ENCODE measurements at regions not wholly inside any gene's neighbourhood (a gene's known extent, or its start where the extent isn't known, plus 50 kb on each side); places are given as distances from the start of the nearest gene placed in this dataset.

DNA sequence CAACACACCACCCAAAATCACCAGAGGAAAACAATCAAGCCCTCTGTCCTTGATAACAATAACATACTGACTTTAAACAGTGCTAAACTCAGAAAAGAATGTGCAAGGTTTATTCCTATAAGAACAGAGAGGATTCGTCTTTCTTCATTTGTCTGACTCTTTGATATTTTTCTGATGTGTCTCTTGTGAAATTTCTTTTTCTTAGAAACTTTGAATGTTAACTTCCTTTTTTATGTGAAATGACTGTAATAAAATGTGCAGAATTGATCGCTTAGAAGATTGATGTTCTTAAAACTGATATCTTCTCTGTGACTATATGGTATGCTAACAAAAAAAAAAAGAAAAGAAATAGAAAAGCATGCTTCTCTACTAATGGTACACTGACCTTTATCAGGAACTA lies 947.4 kb upstream of the CITED2 start:
- Histone ChIP-seq H3K9me3 (no peaks in the 10 kb centered on the region), H3K4me1 (no peaks in the 10 kb centered on the region), H3K36me3 (ENCODE audit: control insufficient read depth, insufficient read depth, low read length) (no peaks in the 10 kb centered on the region), H3K27me3 (replicated peaks; ENCODE audit: control insufficient read depth, insufficient read depth, low read length) (no peaks in the 10 kb centered on the region), H3K4me3 (ENCODE audit: low read depth, low read length) (no peak overlapping the region)
- no peaks in the 10 kb centered on the region for H3K27me3 Mint-ChIP-seq (ENCODE audit: insufficient read depth, unreplicated experiment)
- no TSS peak for BruUV-seq (replicated peaks)
- no peak for TF ChIP-seq CTCF (IDR thresholded peaks at IDR 0.05; ENCODE audit: insufficient read depth in 1 of 2, low read depth in 1 of 2, low read length in 1 of 2, severe bottlenecking in 1 of 2, unreplicated experiment in 1 of 2)
- ChIA-PET POLR2A (no interaction called here), CTCF (no interaction called here)
- H3K36me3 Mint-ChIP-seq (ENCODE audit: insufficient read depth, unreplicated experiment), result no peaks in the 10 kb centered on the region
- no peaks in the 10 kb centered on the region for H3K4me1 Mint-ChIP-seq (ENCODE audit: low read depth, unreplicated experiment)
- H3K9me3 Mint-ChIP-seq (ENCODE audit: unreplicated experiment), result peaks cover 12% of the 10 kb centered on the region
- no peak overlapping the region for H3K4me3 Mint-ChIP-seq (ENCODE audit: unreplicated experiment)
- DNase-seq, result no peak
- no peak overlapping the region for H3K27ac Mint-ChIP-seq (ENCODE audit: unreplicated experiment)
- intact Hi-C loops (cut with micrococcal nuclease; ENCODE audit: unreplicated experiment), result no loop called here

GRCh38 chr6:140320081-140321080 lies 945.9 kb upstream of the CITED2 start:
- Mint-ChIP-seq H3K4me1 (ENCODE audit: low read depth, unreplicated experiment) (no peaks in the 10 kb centered on the region), H3K9me3 (ENCODE audit: unreplicated experiment) (no peaks in the 10 kb centered on the region), H3K36me3 (ENCODE audit: insufficient read depth, unreplicated experiment) (no peaks in the 10 kb centered on the region), H3K4me3 (ENCODE audit: unreplicated experiment) (no peak overlapping the region), H3K27ac (ENCODE audit: unreplicated experiment) (no peak overlapping the region), H3K27me3 (ENCODE audit: insufficient read depth, unreplicated experiment) (no peaks in the 10 kb centered on the region)
- Histone ChIP-seq H3K36me3 (ENCODE audit: control insufficient read depth, insufficient read depth, low read length) (no peaks in the 10 kb centered on the region), H3K9me3 (no peaks in the 10 kb centered on the region), H3K4me3 (ENCODE audit: low read depth, low read length) (no peak overlapping the region), H3K27me3 (replicated peaks; ENCODE audit: control insufficient read depth, insufficient read depth, low read length) (no peaks in the 10 kb centered on the region), H3K4me1 (no peaks in the 10 kb centered on the region)
- ChIA-PET CTCF (no interaction called here), POLR2A (no interaction called here)
- TF ChIP-seq CTCF (IDR thresholded peaks at IDR 0.05; ENCODE audit: insufficient read depth in 1 of 2, low read depth in 1 of 2, low read length in 1 of 2, severe bottlenecking in 1 of 2, unreplicated experiment in 1 of 2), result no peak
- BruUV-seq (replicated peaks), result no TSS peak
- no peak for DNase-seq
- intact Hi-C loops (cut with micrococcal nuclease; ENCODE audit: unreplicated experiment), result no loop called here

DNA sequence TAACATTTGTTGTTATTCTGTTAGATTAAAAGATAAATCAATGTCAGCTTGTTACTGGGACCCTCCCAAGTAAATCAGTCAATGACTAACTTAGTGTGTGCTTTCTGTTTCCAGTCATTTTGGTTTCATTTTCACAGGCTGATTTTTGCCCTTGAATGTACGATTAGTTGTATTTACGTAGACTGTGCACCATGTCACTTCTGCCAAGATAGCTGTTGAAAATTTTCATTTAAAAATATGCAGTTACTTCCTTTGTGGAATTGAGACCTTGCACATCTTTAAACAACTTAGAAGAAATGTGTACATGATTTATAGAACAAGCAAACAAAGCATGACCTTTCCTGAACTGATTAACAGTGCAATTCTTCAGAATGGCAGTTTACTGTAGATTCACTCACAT lies 944.8 kb upstream of the CITED2 start:
- Histone ChIP-seq H3K36me3 (ENCODE audit: control insufficient read depth, insufficient read depth, low read length) (no peaks in the 10 kb centered on the region), H3K4me3 (ENCODE audit: low read depth, low read length) (no peak overlapping the region), H3K4me1 (no peaks in the 10 kb centered on the region), H3K9me3 (no peaks in the 10 kb centered on the region), H3K27me3 (replicated peaks; ENCODE audit: control insufficient read depth, insufficient read depth, low read length) (no peaks in the 10 kb centered on the region)
- Mint-ChIP-seq H3K36me3 (ENCODE audit: insufficient read depth, unreplicated experiment) (no peaks in the 10 kb centered on the region), H3K4me3 (ENCODE audit: unreplicated experiment) (no peak overlapping the region), H3K27ac (ENCODE audit: unreplicated experiment) (no peak overlapping the region), H3K4me1 (ENCODE audit: low read depth, unreplicated experiment) (no peaks in the 10 kb centered on the region), H3K27me3 (ENCODE audit: insufficient read depth, unreplicated experiment) (no peaks in the 10 kb centered on the region), H3K9me3 (ENCODE audit: unreplicated experiment) (no peaks in the 10 kb centered on the region)
- no peak for TF ChIP-seq CTCF (IDR thresholded peaks at IDR 0.05; ENCODE audit: insufficient read depth in 1 of 2, low read depth in 1 of 2, low read length in 1 of 2, severe bottlenecking in 1 of 2, unreplicated experiment in 1 of 2)
- ChIA-PET POLR2A (no interaction called here), CTCF (no interaction called here)
- no TSS peak for BruUV-seq (replicated peaks)
- intact Hi-C loops (cut with micrococcal nuclease; ENCODE audit: unreplicated experiment), result no loop called here
- no peak for DNase-seq
